ENCODE measurements at regions not wholly inside any gene's neighbourhood (a gene's known extent, or its start where the extent isn't known, plus 50 kb on each side); places are given as distances from the start of the nearest gene placed in this dataset.

DNA sequence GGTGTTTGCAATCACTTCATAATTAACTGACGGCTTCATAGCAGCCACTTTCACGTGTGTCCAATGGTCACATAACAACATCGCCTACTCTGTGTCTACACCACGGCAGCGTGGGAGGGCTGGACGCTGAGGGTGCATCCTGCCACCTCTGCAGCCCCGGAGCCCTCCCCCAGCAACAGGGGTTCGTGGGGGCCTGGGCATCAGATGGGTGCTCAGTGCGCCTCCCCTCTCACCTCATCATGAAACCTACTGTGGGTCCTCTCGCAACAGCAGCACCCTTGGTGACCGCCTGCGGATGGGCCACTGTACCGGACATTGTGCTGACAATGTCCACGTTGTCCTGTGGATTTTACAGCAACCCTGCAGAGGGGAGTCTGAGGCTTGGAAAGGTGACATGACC is 193.5 kb downstream of the UQCRFS1 start:
- TF ChIP-seq, protein P1, sequence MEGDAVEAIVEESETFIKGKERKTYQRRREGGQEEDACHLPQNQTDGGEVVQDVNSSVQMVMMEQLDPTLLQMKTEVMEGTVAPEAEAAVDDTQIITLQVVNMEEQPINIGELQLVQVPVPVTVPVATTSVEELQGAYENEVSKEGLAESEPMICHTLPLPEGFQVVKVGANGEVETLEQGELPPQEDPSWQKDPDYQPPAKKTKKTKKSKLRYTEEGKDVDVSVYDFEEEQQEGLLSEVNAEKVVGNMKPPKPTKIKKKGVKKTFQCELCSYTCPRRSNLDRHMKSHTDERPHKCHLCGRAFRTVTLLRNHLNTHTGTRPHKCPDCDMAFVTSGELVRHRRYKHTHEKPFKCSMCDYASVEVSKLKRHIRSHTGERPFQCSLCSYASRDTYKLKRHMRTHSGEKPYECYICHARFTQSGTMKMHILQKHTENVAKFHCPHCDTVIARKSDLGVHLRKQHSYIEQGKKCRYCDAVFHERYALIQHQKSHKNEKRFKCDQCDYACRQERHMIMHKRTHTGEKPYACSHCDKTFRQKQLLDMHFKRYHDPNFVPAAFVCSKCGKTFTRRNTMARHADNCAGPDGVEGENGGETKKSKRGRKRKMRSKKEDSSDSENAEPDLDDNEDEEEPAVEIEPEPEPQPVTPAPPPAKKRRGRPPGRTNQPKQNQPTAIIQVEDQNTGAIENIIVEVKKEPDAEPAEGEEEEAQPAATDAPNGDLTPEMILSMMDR (conservative IDR thresholded peaks at IDR 0.05), result no peak
- Mint-ChIP-seq H3K36me3 (ENCODE audit: insufficient read depth in 1 of 3, low read depth in 3 of 3) (no peaks in the 10 kb centered on the region), H3K4me3 (no peak overlapping the region), H3K27me3 (ENCODE audit: low read depth) (peaks cover 34% of the 10 kb centered on the region), H3K4me1 (peaks cover 7 to 24% of the 10 kb centered on the region in 2 experiments), H3K9me3 (no peaks in the 10 kb centered on the region; a peak in 1 of 5 replicates), H3K27ac (no peak overlapping the region)
- Histone ChIP-seq H2BK12ac (ENCODE audit: insufficient read length, low read depth, low read length) (no peak overlapping the region), H2BK15ac (ENCODE audit: low read depth, low read length) (no peak overlapping the region), H3K14ac (ENCODE audit: insufficient read depth, low read length) (no peak overlapping the region; the same call in 1 of the 2 replicates), H4K5ac (ENCODE audit: insufficient read length, low read depth, low read length) (no peak overlapping the region), H3K27ac (ENCODE audit: insufficient read length, low read depth, low read length) (no peak overlapping the region), H2BK20ac (ENCODE audit: low read depth, low read length, poor library complexity, severe bottlenecking) (no peak overlapping the region), H3K4me1 (ENCODE audit: insufficient read depth, low read length) (no peaks in the 10 kb centered on the region), H2BK120ac (ENCODE audit: low read depth, low read length, poor library complexity, severe bottlenecking) (no peak overlapping the region), H3K9ac (ENCODE audit: extremely low read depth, insufficient read length, low read length) (no peak overlapping the region), H3K4ac (ENCODE audit: low read depth, low read length) (no peak overlapping the region), H4K8ac (replicated peaks; ENCODE audit: insufficient read length, low read depth, low read length) (no peak overlapping the region), H4K91ac (ENCODE audit: insufficient read length, low read depth, low read length) (no peak overlapping the region), H4K20me1 (ENCODE audit: control insufficient read depth, insufficient read depth, insufficient read length) (no peaks in the 10 kb centered on the region), H2AFZ (ENCODE audit: low read length) (no peak overlapping the region), H3K23ac (ENCODE audit: insufficient read length, low read depth, low read length) (no peak overlapping the region), H3K9me3 (ENCODE audit: control insufficient read depth, low read depth, low read length) (no peaks in the 10 kb centered on the region), H2AK5ac (ENCODE audit: insufficient read length, low read length) (no peak overlapping the region), H3K4me2 (ENCODE audit: insufficient read depth, insufficient read length, low read length) (no peak overlapping the region), H3K56ac (ENCODE audit: insufficient read length, low read depth, low read length) (no peak overlapping the region), H3T11ph (ENCODE audit: low read length) (no peak overlapping the region), H3K18ac (ENCODE audit: insufficient read length, low read depth, low read length) (no peak overlapping the region), H2BK5ac (ENCODE audit: insufficient read length, low read length) (no peak overlapping the region), H3K79me2 (ENCODE audit: insufficient read depth, low read length) (no peaks in the 10 kb centered on the region), H3K23me2 (ENCODE audit: insufficient read length, low read depth, low read length, poor library complexity, severe bottlenecking) (no peaks in the 10 kb centered on the region), H3K79me1 (ENCODE audit: insufficient read depth, low read depth, low read length, poor library complexity, severe bottlenecking) (no peaks in the 10 kb centered on the region), H3K27me3 (ENCODE audit: insufficient read depth, low read length) (no peaks in the 10 kb centered on the region; the same call in 1 of the 2 replicates)
- DNase-seq, result no peak
- WGBS (ENCODE audit: extremely low coverage, insufficient read length, low lambda C conversion rate), result no CpG with 5 or more reads among the region's 14 CpGs
